Fibroblast of skin of right biceps (primary cell): ENCODE measurements at regions not wholly inside any gene's neighbourhood (a gene's known extent, or its start where the extent isn't known, plus 50 kb on each side); places are given as distances from the start of the nearest gene placed in this dataset.

Source experiments
- DNase-seq: peaks from one replicate; pipeline ENCODE4 v3.0.0-alpha.2; 2013

GRCh38 chr20:24051160-24051559 is 62.6 kb upstream of the GGTLC1 start:
- no peak for DNase-seq

DNA sequence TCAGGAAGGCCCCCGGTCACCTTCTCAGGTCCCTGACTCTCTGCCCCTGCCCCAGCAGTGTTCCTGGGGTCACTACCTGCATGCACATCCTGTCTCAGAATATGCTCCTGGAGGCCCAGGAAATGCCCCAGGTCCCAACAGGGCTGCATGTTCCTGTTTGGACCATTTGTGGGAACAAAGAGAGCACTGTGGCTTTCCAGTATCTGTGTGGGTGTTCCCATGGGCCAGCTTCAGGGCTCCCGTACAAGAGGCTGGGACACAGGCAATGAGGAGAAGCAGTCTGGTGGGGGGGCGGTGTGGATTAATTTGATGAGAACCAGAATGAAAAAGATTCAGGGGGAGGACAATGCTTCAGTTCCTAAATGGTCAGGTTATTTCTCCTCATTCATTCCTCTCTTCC is 61.5 kb upstream of the GGTLC1 start:
- DNase-seq, result no peak

- no peak for DNase-seq
Observed at GRCh38 chr20:24049081-24049480, 60.5 kb upstream of the GGTLC1 start.

DNA sequence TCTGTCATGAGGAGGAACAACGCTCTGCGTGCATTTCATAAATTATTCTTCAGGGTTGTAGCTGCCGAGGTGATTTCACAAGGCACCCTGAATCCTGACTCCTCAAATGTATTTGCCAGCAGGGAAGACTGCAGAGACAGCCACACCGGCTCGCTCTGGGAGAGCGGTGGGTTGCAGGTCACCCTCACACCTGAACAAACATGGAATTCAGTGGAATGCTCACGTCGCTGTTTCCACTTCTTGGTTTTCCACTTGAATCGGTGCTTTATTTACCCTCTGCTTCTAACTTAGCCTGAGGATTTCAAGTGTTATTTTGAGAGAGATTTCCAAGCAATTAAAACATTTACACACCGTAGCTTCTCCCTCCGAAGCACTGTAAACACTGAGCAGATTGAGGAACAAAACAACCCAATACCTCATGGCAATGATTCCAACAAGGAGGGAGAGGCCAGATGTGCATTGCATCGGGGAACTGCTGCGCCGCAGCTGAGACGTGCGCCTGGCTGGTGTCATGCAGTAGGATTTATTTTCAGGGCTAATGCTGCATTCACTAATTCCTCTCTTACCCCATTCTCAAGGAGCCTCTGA is 59.5 kb upstream of the GGTLC1 start:
- no peak for DNase-seq

DNA sequence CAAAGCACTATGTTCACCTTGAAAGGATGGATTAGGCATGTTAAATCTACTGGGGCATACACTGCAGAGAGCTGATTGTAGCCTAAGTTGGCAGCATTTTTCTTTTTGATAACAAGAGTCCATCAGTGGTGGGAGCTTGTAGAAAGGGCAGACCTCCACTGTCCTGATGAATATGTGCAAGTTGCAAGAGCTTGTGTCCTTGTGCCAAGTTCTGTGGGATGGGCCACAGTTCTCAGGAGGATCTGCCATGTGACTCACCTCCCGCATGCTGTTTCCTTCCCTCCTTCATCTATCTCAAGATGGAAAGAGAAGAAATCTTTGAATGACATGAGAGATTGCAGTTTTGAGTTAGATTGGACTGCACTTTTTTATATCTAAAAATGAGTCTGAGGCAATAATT is 58.3 kb upstream of the GGTLC1 start:
- no peak for DNase-seq

DNA sequence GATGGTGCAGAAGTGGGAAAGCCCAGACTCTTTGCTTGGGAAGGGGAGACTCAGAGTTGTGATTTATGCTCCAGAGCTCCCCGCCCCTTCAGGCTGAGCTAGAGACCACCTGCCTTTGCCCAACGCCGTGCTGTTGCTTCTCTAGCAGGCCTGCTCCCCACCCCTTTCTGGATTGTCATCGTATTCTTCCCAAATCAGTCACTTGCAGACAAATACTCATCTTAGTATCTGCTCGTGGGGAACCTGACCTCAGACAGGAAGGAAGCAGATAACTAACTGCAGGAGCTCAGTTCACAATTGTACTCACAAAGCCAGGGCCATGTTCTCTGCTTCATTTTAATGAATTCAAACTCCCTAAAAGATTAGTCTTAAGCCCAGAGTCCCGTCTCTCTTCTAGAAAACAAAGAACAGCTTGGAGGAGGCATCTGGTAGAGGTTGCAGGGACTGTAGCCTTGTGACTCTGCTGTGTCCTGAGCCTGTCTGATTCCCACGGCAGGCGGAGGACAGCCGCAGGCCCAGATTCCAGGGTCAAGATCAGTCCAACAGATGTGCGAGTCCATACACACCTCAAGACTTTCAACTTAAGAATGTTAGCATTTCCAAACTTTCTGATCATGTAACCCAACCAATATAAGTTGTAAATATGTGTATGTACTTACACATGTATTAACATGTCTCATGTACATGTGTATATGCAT is 57.2 kb upstream of the GGTLC1 start:
- DNase-seq, result no peak

DNA sequence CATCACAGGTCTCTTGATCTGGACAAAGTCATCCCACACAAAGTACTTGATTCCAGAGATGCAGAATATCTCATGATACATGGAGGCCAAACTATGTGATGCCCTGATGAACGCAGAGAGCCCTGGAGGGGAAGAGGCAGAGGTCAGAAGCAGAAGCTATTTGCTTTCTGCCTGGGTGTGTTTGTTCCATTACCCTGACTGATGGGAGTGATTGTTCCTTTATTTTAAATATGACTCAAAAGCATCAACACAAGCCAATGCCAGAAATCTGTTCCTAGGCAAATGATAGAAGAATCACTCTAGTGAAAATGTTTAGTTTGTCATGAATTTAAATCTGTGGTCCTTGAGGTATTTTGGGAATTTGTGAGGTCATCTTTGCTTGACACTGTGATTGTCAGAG is 54.7 kb upstream of the GGTLC1 start:
- no peak for DNase-seq

DNA sequence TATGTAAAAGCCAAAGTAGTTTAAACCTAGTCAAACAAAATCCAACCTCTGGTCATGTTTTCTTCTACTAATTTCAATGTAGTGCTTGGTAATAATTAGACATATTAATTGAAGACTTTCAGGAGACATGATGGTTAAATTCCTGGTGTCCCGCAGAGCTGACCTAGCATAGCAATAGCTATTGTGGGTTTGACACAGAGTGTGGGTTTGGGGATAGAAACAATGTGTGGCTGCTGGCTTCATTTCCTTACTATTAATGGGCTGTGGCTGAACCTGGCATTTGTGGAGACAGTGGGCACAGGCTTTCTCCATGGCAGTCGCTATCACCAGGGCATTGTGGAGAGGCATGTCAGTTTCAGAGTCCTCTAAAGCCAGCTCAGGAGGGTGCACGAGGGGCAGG is 54.1 kb upstream of the GGTLC1 start:
- no peak for DNase-seq

DNA sequence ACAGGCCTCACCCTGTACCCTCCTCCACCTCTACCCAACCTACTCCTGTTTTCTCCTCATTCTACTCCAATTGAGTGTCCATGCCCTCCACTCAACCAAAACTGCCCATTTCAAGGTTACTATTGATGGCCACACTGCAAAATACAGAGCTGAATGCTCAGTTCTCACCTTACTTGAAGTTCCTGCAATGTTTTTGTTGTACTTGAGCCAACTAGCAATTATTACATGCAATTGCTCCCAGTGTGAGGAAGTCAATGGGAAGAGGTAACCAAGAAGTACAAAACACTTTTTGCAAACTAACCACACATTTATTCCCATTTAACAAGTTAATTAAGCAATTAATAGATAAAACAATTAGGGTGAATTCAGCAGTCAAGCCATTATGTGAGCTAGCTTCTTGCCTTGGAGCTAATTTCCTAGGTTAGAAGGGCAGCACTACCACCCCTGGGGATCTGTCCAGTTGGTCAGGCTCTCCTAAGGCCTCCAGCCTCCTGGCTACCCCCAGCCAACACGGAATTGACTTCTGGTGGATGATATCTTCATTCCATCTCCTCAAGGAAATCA is 52.4 kb upstream of the GGTLC1 start:
- no peak for DNase-seq

- no peak for DNase-seq
Observed at GRCh38 chr20:24039196-24039595, 50.6 kb upstream of the GGTLC1 start.
